H9 (cell line): ENCODE measurements at regions not wholly inside any gene's neighbourhood (a gene's known extent, or its start where the extent isn't known, plus 50 kb on each side); places are given as distances from the start of the nearest gene placed in this dataset.
A peak's percentile ranks its signal among the peaks of the same experiment; 100 is the strongest.

Experiments used
- DNase-seq: peaks from one replicate; pipeline ENCODE4 v3.0.0-alpha.2; 2017
- H2AFZ ChIP-seq: one replicate; pipeline ENCODE4 v1.6.1; 2013; ENCODE audit warnings: mild to moderate bottlenecking, low read length, control low read depth, moderate library complexity
- H2AK5ac ChIP-seq: 2 replicates; pipeline ENCODE4 v1.6.1; 2013; ENCODE audit warnings: low read length, control low read depth, mixed read lengths; ENCODE audit not compliant: insufficient read length
- H2BK120ac ChIP-seq: one replicate; pipeline ENCODE4 v1.6.1; 2013; ENCODE audit warnings: low read depth, mild to moderate bottlenecking, low read length, control low read depth, inconsistent platforms; ENCODE audit not compliant: poor library complexity, severe bottlenecking
- H2BK12ac ChIP-seq: 2 replicates; pipeline ENCODE4 v1.6.1; 2013; ENCODE audit warnings: low read length, control low read depth, mixed read lengths, low read depth; ENCODE audit not compliant: insufficient read length
- H2BK15ac ChIP-seq: 2 replicates; pipeline ENCODE4 v1.6.1; 2013; ENCODE audit warnings: low read depth, low read length, control low read depth
- H2BK20ac ChIP-seq: one replicate; pipeline ENCODE4 v1.6.1; 2013; ENCODE audit warnings: low read depth, mild to moderate bottlenecking, low read length, control low read depth, inconsistent platforms; ENCODE audit not compliant: poor library complexity, severe bottlenecking
- H2BK5ac ChIP-seq: 2 replicates; pipeline ENCODE4 v1.6.1; 2013; ENCODE audit warnings: low read length, control low read depth, mixed read lengths; ENCODE audit not compliant: insufficient read length
- H3K14ac ChIP-seq: 2 replicates; pipeline ENCODE4 v1.6.1; 2013; ENCODE audit warnings: low read length, control low read depth; ENCODE audit not compliant: insufficient read depth
- H3K18ac ChIP-seq: 2 replicates; pipeline ENCODE4 v1.6.1; 2013; ENCODE audit warnings: low read depth, mild to moderate bottlenecking, mixed read lengths, low read length, control low read depth; ENCODE audit not compliant: insufficient read length
- H3K23ac ChIP-seq: 2 replicates; pipeline ENCODE4 v1.6.1; 2013; ENCODE audit warnings: low read length, control low read depth, mixed read lengths, low read depth; ENCODE audit not compliant: insufficient read length
- H3K23me2 ChIP-seq: 2 replicates; pipeline ENCODE4 v1.6.1; 2013; ENCODE audit warnings: low read depth, mild to moderate bottlenecking, mixed read lengths, low read length, control low read depth; ENCODE audit not compliant: insufficient read length, poor library complexity, severe bottlenecking
- H3K27ac ChIP-seq: 2 replicates; pipeline ENCODE4 v1.5.1; 2013; ENCODE audit warnings: low read length, control low read depth, mixed read lengths, low read depth; ENCODE audit not compliant: insufficient read length
- H3K27me3 ChIP-seq: 2 replicates; pipeline ENCODE4 v1.6.1; 2013; ENCODE audit warnings: low read length, control low read depth, inconsistent platforms; ENCODE audit not compliant: insufficient read depth
- H3K4ac ChIP-seq: 2 replicates; pipeline ENCODE4 v1.6.1; 2013; ENCODE audit warnings: low read depth, mild to moderate bottlenecking, control low read depth, inconsistent platforms, low read length, moderate library complexity
- H3K4me1 ChIP-seq: 2 replicates; pipeline ENCODE4 v1.6.1; 2013; ENCODE audit warnings: low read length, control low read depth, inconsistent platforms; ENCODE audit not compliant: insufficient read depth
- H3K4me2 ChIP-seq: 2 replicates; pipeline ENCODE4 v1.6.1; 2013; ENCODE audit warnings: low read length, control low read depth, mixed read lengths; ENCODE audit not compliant: insufficient read length, insufficient read depth
- H3K56ac ChIP-seq: 2 replicates; pipeline ENCODE4 v1.6.1; 2013; ENCODE audit warnings: low read depth, mild to moderate bottlenecking, mixed read lengths, low read length, control low read depth; ENCODE audit not compliant: insufficient read length
- H3K79me1 ChIP-seq: 2 replicates; pipeline ENCODE4 v1.6.1; 2013; ENCODE audit warnings: low read depth, mild to moderate bottlenecking, moderate library complexity, low read length, control low read depth, inconsistent platforms; ENCODE audit not compliant: insufficient read depth, poor library complexity, severe bottlenecking
- H3K79me2 ChIP-seq: 2 replicates; pipeline ENCODE4 v1.6.1; 2013; ENCODE audit warnings: low read length, control low read depth, inconsistent platforms; ENCODE audit not compliant: insufficient read depth
- H3K9ac ChIP-seq: 2 replicates; pipeline ENCODE4 v1.6.1; 2013; ENCODE audit warnings: low read length, control low read depth, mixed read lengths; ENCODE audit not compliant: insufficient read length; ENCODE audit errors: extremely low read depth
- H3K9me3 ChIP-seq: one replicate; pipeline ENCODE4 v1.6.1; 2013; ENCODE audit warnings: low read depth, low read length, inconsistent platforms; ENCODE audit not compliant: control insufficient read depth
- H3T11ph ChIP-seq: one replicate; pipeline ENCODE4 v1.6.1; 2013; ENCODE audit warnings: mild to moderate bottlenecking, low read length, control low read depth, inconsistent platforms
- H4K20me1 ChIP-seq: one replicate; pipeline ENCODE4 v1.6.1; 2013; ENCODE audit not compliant: control insufficient read depth, insufficient read length, insufficient read depth
- H4K5ac ChIP-seq: 2 replicates; pipeline ENCODE4 v1.6.1; 2013; ENCODE audit warnings: low read depth, mild to moderate bottlenecking, mixed read lengths, low read length, control low read depth; ENCODE audit not compliant: insufficient read length
- H4K8ac ChIP-seq: replicated peaks from 2 replicates; pipeline ENCODE4 v1.6.1; 2013; ENCODE audit warnings: low read length, control low read depth, mixed read lengths, low read depth; ENCODE audit not compliant: insufficient read length
- H4K91ac ChIP-seq: 2 replicates; pipeline ENCODE4 v1.6.1; 2013; ENCODE audit warnings: low read depth, mild to moderate bottlenecking, moderate library complexity, mixed read lengths, low read length, control low read depth; ENCODE audit not compliant: insufficient read length
- H3K27ac Mint-ChIP-seq, 3 experiments: 2 replicates in 2 of 3; 3 replicates in 1 of 3; pipeline ENCODE4 v1.8.0; 2020 to 2021; ENCODE audit warnings: mixed read lengths in 3 of 3, mild to moderate bottlenecking in 1 of 3, moderate library complexity in 1 of 3
- H3K27me3 Mint-ChIP-seq: 2 replicates; pipeline ENCODE4 v1.8.0; 2021; ENCODE audit warnings: low read depth, mild to moderate bottlenecking, moderate library complexity, mixed read lengths
- H3K36me3 Mint-ChIP-seq, 3 experiments: 2 replicates in 2 of 3; 3 replicates in 1 of 3; pipeline ENCODE4 v1.8.0; 2020 to 2021; ENCODE audit warnings: low read depth in 3 of 3, mixed read lengths in 3 of 3; ENCODE audit not compliant: insufficient read depth in 1 of 3
- H3K4me1 Mint-ChIP-seq, 2 experiments: 2 replicates each; pipeline ENCODE4 v1.8.0; 2020; ENCODE audit warnings: mixed read lengths in 2 of 2
- H3K4me3 Mint-ChIP-seq, 2 experiments: 2 replicates in 1 of 2; 3 replicates in 1 of 2; pipeline ENCODE4 v1.8.0; 2020 to 2021; ENCODE audit warnings: mild to moderate bottlenecking in 2 of 2, mixed read lengths in 2 of 2, moderate library complexity in 1 of 2
- H3K9me3 Mint-ChIP-seq, 2 experiments: 2 replicates in 1 of 2; 3 replicates in 1 of 2; pipeline ENCODE4 v1.8.0; 2020; ENCODE audit warnings: mild to moderate bottlenecking in 2 of 2, mixed read lengths in 2 of 2, moderate library complexity in 1 of 2
- CTCF ChIP-seq: fragments of 200-600 bp; sonication (generic); conservative IDR thresholded peaks from 3 replicates; pipeline ENCODE4 v1.8.0; 2021; ENCODE audit warnings: antibody characterized with exemption, mild to moderate bottlenecking
- WGBS: extraction: QIAGEN DNeasy Blood & Tissue Kit; methylation state at CpG from one replicate; pipeline ENCODE4 v1.1.7; 2013; ENCODE audit warnings: missing lambda C conversion rate, low lambda C conversion rate, mixed read lengths; ENCODE audit not compliant: insufficient read length; ENCODE audit errors: extremely low coverage; 5-methylcytosine and 5-hydroxymethylcytosine counted together

GRCh38 chr12:131448254-131448795, 262.6 kb upstream of the SFSWAP start:
- Histone ChIP-seq H4K5ac (no peak overlapping the region), H2BK15ac (no peak overlapping the region), H2BK12ac (no peak overlapping the region), H2BK120ac (no peak overlapping the region), H3K9me3 (no peaks in the 10 kb centered on the region), H3K23me2 (no peaks in the 10 kb centered on the region), H4K91ac (no peak overlapping the region), H2AFZ (no peak overlapping the region), H3K9ac (no peak overlapping the region), H3K18ac (no peak overlapping the region), H2BK5ac (no peak overlapping the region), H3K27me3 (no peaks in the 10 kb centered on the region), H2BK20ac (no peak overlapping the region), H3K27ac (no peak overlapping the region), H3K4me1 (no peaks in the 10 kb centered on the region), H3K4ac (no peak overlapping the region), H3K23ac (no peak overlapping the region), H4K8ac (no peak overlapping the region), H3K14ac (no peak overlapping the region), H3K4me2 (no peak overlapping the region), H3K56ac (no peak overlapping the region), H4K20me1 (no peaks in the 10 kb centered on the region), H2AK5ac (no peak overlapping the region), H3K79me2 (no peaks in the 10 kb centered on the region), H3K79me1 (no peaks in the 10 kb centered on the region), H3T11ph (no peak overlapping the region)
- H3K36me3 Mint-ChIP-seq = peaks cover 0 to 5% (median 0%) of the 10 kb centered on the region in 3 experiments; a peak in 2 of 7 replicates
- DNase-seq = peak; percentile 26
- peaks cover 0 to 20% of the 10 kb centered on the region in 2 experiments; a peak in 4 of 5 replicates for H3K9me3 Mint-ChIP-seq
- H3K4me1 Mint-ChIP-seq = peaks cover 8 to 26% of the 10 kb centered on the region in 2 experiments
- WGBS = no CpG with 5 or more reads among the region's 13 CpGs
- no peaks in the 10 kb centered on the region; the same call in 1 of the 2 replicates for H3K27me3 Mint-ChIP-seq
- no peak for TF ChIP-seq CTCF
- no peak overlapping the region for H3K27ac Mint-ChIP-seq
- no peak overlapping the region for H3K4me3 Mint-ChIP-seq
